OCI-LY3 (cell line): ENCODE measurements at regions not wholly inside any gene's neighbourhood (a gene's known extent, or its start where the extent isn't known, plus 50 kb on each side); places are given as distances from the start of the nearest gene placed in this dataset.

Source experiments
- EZH2phosphoT487 ChIP-seq: fragments of 200-600 bp; shearing (Covaris generic); IDR thresholded peaks from 2 replicates; pipeline ENCODE4 v1.6.1; 2018; ENCODE audit warnings: antibody characterized with exemption, mixed run types, low read depth
- TF ChIP-seq, protein P1 (sequence below): fragments of 200-600, 300-600 bp; sonication (generic); IDR thresholded peaks from 2 replicates; pipeline ENCODE4 v1.5.1; 2014; ENCODE audit warnings: antibody characterized with exemption, low read length, low read depth

DNA sequence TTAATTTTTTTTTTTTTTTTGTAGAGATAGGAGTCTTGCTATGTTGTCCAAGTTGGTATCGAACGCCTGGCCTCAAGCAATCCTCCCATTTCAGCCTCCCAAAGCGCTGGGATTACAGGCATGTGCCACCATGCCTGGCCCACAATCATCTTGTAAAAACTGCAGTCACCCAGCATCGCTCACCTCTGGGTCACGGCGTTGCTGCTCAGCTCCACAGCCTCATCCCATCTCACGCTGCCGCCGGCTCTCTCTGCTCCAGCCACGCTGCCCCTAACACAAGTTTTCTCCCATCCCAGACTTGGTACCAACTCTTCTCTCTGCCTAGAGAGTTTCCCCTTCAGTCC is 69.2 kb downstream of the MAP1LC3B2 start:
- TF ChIP-seq, protein P1, sequence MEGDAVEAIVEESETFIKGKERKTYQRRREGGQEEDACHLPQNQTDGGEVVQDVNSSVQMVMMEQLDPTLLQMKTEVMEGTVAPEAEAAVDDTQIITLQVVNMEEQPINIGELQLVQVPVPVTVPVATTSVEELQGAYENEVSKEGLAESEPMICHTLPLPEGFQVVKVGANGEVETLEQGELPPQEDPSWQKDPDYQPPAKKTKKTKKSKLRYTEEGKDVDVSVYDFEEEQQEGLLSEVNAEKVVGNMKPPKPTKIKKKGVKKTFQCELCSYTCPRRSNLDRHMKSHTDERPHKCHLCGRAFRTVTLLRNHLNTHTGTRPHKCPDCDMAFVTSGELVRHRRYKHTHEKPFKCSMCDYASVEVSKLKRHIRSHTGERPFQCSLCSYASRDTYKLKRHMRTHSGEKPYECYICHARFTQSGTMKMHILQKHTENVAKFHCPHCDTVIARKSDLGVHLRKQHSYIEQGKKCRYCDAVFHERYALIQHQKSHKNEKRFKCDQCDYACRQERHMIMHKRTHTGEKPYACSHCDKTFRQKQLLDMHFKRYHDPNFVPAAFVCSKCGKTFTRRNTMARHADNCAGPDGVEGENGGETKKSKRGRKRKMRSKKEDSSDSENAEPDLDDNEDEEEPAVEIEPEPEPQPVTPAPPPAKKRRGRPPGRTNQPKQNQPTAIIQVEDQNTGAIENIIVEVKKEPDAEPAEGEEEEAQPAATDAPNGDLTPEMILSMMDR: no peak
- TF ChIP-seq EZH2phosphoT487: no peak
